Lower leg skin (tissue), 4 donors: ENCODE measurements at regions not wholly inside any gene's neighbourhood (a gene's known extent, or its start where the extent isn't known, plus 50 kb on each side); places are given as distances from the start of the nearest gene placed in this dataset.

Experiments
- DNase-seq, 2 donors: peaks; one replicate each; pipeline ENCODE4 v3.0.0-alpha.2; 2019; ENCODE audit warnings: low spot score in 2 of 2
- H3K4me3 ChIP-seq: fragments of 200-600 bp; sonication (generic); 2 replicates; pipeline ENCODE4 v1.5.1; 2017; ENCODE audit warnings: mild to moderate bottlenecking, low read depth; ENCODE audit not compliant: poor library complexity, severe bottlenecking
- POLR2A ChIP-seq, 2 donors: fragments of 450-650 bp; IDR thresholded peaks; one replicate each; pipeline ENCODE4 v1.6.1; 2016 to 2017; ENCODE audit warnings: antibody characterized with exemption in 2 of 2, mild to moderate bottlenecking in 1 of 2, moderate library complexity in 1 of 2
- WGBS, 2 donors: methylation state at CpG; one replicate each; pipeline ENCODE4 v1.1.5; 2018; 5-methylcytosine and 5-hydroxymethylcytosine counted together
- intact Hi-C: fragments of 100-400 bp; cut with DNase I; formaldehyde crosslinking; loops from one replicate; pipeline ENCODE4 v1.15.0; 2023; ENCODE audit warnings: low total_unique reads
- TF ChIP-seq, protein P1 (sequence below), 3 donors: fragments of 450-650 bp; IDR thresholded peaks; one replicate each; pipeline ENCODE4 v1.5.1; 2016; ENCODE audit warnings: antibody characterized with exemption in 3 of 3, mild to moderate bottlenecking in 3 of 3, moderate library complexity in 2 of 3

DNA sequence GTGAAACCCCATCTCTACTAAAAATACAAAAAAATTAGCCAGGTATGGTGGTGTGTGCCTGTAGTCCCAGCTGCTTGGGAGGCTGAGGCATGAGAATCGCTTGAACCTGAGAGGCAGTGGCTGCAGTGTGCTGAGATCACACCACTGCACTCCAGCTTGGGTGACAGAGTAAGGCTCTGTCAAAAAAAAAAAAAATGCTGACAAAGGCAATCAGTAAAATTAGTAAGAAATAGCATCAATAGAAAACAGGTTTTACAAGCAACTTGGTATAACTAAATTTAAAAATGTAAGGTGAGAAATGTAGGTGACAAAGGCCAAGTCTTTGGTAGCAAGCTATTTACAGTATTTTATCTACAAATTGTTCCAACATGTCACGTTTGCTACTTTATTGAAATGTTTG lies 421.4 kb upstream of the RGPD4 start:
- WGBS, 2 donors = 68 to 70% methylated on average over 2 of the region's 2 CpGs
- TF ChIP-seq, protein P1, sequence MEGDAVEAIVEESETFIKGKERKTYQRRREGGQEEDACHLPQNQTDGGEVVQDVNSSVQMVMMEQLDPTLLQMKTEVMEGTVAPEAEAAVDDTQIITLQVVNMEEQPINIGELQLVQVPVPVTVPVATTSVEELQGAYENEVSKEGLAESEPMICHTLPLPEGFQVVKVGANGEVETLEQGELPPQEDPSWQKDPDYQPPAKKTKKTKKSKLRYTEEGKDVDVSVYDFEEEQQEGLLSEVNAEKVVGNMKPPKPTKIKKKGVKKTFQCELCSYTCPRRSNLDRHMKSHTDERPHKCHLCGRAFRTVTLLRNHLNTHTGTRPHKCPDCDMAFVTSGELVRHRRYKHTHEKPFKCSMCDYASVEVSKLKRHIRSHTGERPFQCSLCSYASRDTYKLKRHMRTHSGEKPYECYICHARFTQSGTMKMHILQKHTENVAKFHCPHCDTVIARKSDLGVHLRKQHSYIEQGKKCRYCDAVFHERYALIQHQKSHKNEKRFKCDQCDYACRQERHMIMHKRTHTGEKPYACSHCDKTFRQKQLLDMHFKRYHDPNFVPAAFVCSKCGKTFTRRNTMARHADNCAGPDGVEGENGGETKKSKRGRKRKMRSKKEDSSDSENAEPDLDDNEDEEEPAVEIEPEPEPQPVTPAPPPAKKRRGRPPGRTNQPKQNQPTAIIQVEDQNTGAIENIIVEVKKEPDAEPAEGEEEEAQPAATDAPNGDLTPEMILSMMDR (IDR thresholded peaks at IDR 0.05) = no peak
- no peak for TF ChIP-seq POLR2A (IDR thresholded peaks at IDR 0.05)
- DNase-seq = no peak
- intact Hi-C loops = no loop called here
- no peak overlapping the region for H3K4me3 ChIP-seq

DNA sequence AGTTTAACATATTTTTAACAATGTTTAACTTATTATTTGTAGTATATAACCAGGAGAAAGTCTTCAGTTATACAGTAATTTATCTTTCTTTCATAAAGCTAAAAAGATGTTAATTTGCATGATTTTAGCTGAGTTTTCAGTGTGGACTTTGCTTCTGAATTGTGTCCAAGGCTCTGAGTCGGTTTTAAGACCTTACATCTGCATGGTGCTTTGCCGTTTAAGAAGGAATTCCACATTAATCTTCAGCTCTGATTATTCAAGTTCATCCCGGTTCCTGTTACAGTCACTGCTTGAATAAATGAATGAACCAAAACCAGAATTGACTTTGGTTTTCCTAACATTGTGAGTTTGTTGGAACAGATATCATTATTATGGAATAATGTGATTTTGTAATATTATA lies 419.7 kb upstream of the RGPD4 start:
- no peak for DNase-seq
- WGBS, 2 donors = 58 to 64% methylated on average over 3 of the region's 3 CpGs

DNA sequence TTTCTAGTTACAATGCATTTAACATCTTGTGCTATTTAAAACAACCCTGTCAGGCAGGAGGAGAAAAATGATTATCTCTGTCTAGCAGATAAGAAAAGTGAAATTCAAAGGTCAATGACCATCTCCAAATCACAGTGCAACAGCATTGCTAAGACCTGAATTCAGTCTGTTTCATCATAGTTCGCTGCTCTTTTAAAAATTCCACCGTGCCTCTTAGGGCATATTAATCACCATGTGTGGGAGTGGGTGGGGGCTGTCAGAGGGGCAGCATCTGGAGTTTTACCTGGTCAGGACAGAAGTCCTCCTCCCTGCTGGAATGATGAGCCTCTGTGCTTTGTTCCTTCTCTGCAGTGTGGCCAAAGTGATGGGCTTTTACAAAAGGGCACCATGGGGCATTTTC lies 418.7 kb upstream of the RGPD4 start:
- DNase-seq = no peak
- no peak for TF ChIP-seq POLR2A (IDR thresholded peaks at IDR 0.05)
- TF ChIP-seq, protein P1 (IDR thresholded peaks at IDR 0.05) = no peak
- no peak overlapping the region for H3K4me3 ChIP-seq
- WGBS, 2 donors = 85 to 87% methylated on average over 2 of the region's 2 CpGs
- intact Hi-C loops = no loop called here

More for the DNA sequence above, 419.7 kb upstream of the RGPD4 start:
- no peak for TF ChIP-seq POLR2A (IDR thresholded peaks at IDR 0.05)
- TF ChIP-seq, protein P1 (IDR thresholded peaks at IDR 0.05) = no peak
- H3K4me3 ChIP-seq = no peak overlapping the region
- intact Hi-C loops = no loop called here

DNA sequence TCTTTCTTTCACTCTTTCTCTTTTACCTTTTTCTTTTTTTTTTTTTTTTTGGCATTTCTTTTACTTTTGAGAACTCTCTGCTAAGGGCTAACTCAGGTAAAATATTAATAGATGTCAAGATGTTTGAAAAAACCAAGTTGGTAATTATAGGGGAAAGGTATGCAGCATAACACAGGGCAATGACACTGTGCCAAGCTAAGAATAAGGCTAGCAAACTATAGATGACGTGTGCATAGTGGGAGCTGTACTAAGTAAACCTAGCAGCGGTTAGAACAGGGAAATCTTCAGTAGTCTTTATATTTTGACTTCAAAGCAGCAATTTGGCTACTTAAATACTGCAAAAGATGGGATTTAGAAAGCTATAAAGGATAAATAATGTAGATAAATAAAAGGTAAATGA lies 415.4 kb upstream of the RGPD4 start:
- no peak overlapping the region for H3K4me3 ChIP-seq
- DNase-seq = no peak
- WGBS, 2 donors = 84 to 86% methylated on average over 2 of the region's 2 CpGs
- no peak for TF ChIP-seq POLR2A (IDR thresholded peaks at IDR 0.05)
- TF ChIP-seq, protein P1 (IDR thresholded peaks at IDR 0.05) = no peak
- intact Hi-C loops = no loop called here

DNA sequence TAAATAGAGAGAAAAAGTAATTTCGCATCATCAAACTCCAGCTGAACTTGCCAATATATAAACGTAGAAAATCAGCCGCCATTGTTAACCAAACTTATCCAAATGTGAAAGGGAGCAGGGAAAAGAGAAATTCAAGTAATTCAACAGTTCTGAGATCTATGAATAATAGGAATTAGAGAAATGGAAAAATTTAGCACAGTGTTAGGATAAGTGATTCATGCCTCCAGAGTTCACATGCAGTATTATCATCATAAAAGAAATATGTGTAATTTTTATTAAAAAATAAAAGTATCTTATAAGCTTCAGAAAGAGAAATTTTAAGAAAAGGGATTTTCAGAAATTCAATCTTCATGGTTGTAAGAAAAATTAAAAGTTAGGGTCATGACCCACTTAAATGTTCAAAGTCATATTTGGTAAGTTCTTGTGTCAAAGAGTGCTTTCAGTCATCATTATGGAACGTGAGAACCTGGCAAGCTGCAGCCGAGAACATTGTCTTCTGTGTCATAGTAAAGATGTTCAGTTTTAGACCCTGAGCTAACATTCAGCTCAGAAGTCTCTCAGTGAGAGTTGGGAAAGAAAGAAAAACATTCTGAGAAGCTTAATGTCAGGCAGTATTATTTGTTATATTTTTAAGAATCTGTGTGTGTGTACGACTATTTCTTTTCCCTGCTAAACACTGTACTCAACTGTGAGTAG lies 414.3 kb upstream of the RGPD4 start:
- intact Hi-C loops = no loop called here
- no peak overlapping the region for H3K4me3 ChIP-seq
- TF ChIP-seq, protein P1 (IDR thresholded peaks at IDR 0.05) = no peak
- no peak for TF ChIP-seq POLR2A (IDR thresholded peaks at IDR 0.05)
- WGBS, 2 donors = 68 to 75% methylated on average over 6 of the region's 6 CpGs
- DNase-seq = peak in 1 of 2 donors; percentile 34

DNA sequence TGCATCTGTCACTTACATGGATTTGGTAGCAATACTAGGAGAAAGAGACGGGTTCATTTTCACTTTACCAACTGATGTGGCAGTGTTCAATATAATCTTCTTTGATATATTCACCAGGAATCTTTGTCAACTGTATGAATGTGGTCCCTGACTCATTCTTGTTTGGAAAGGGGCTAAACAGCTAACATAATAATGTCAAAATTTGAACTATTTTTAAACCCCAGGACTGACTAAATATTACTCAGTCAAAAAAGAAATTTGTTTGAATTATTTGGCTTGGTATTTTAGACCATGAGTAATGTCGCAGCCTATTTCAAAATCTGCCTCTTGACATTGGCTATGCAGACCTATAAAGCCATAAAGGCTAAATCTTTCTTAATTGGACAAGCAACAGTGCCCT lies 413.7 kb upstream of the RGPD4 start:
- intact Hi-C loops = no loop called here
- DNase-seq = no peak
- no peak for TF ChIP-seq POLR2A (IDR thresholded peaks at IDR 0.05)
- TF ChIP-seq, protein P1 (IDR thresholded peaks at IDR 0.05) = no peak
- 75% methylated on average over 2 of the region's 2 CpGs for WGBS, 2 donors
- no peak overlapping the region for H3K4me3 ChIP-seq
